Right lobe of liver (tissue), 6 donors: ENCODE measurements at regions not wholly inside any gene's neighbourhood (a gene's known extent, or its start where the extent isn't known, plus 50 kb on each side); places are given as distances from the start of the nearest gene placed in this dataset.

ENCODE experiments used
- ATAC-seq, 4 donors: fragments of 200-7000 bp; cut with Tn5 transposase; one replicate each; pipeline ENCODE4 v1.9.1; 2020; ENCODE audit warnings: mild to moderate bottlenecking in 4 of 4, moderate library complexity in 4 of 4
- DNase-seq, 3 donors: peaks; one replicate each; pipeline ENCODE4 v3.0.0-alpha.2; 2020
- H3K27ac ChIP-seq, 3 donors: fragments of 200-600 bp; one replicate each; pipeline ENCODE4 v1.8.0; 2022
- H3K27me3 ChIP-seq, 2 donors: fragments of 200-600 bp; one replicate each; pipeline ENCODE4 v1.8.0; 2022
- H3K36me3 ChIP-seq, 4 donors: fragments of 200-600 bp; sonication (generic) in 1 of 4; one replicate each; pipeline versions ENCODE4 v1.5.1 to v1.8.0; 2017 to 2022; ENCODE audit warnings: control low read depth in 1 of 4
- H3K4me1 ChIP-seq, 4 donors: fragments of 200-600 bp; sonication (generic) in 1 of 4; one replicate each; pipeline versions ENCODE4 v1.5.1 to v1.8.0; 2017 to 2022; ENCODE audit warnings: control low read depth in 1 of 4
- H3K4me3 ChIP-seq, 3 donors: fragments of 200-600 bp; one replicate each; pipeline ENCODE4 v1.8.0; 2022
- H3K9me3 ChIP-seq, 4 donors: fragments of 200-600 bp; sonication (generic) in 1 of 4; one replicate each; pipeline versions ENCODE4 v1.5.1 to v1.8.0; 2017 to 2022; ENCODE audit warnings: control low read depth in 1 of 4
- POLR2A ChIP-seq: fragments of 450-650 bp; IDR thresholded peaks from one replicate; pipeline ENCODE4 v1.6.1; 2017; ENCODE audit warnings: antibody characterized with exemption, mild to moderate bottlenecking
- WGBS: methylation state at CpG from one replicate; pipeline ENCODE4 v1.1.6; 2018; ENCODE audit warnings: low coverage, low lambda C conversion rate; ENCODE audit not compliant: insufficient coverage; ENCODE audit errors: missing lambda C conversion rate; 5-methylcytosine and 5-hydroxymethylcytosine counted together
- intact Hi-C, 2 donors: fragments of 100-400 bp; cut with DNase I; formaldehyde crosslinking; loops; one replicate each; pipeline versions ENCODE4 v1.11.2 to v1.14.1; 2022
- TF ChIP-seq, protein P1 (sequence below), 4 donors: fragments of 200-600 bp in 3 of 4; fragments of 450-650 bp in 1 of 4; IDR thresholded peaks; one replicate each; pipeline versions ENCODE4 v1.5.1 to v1.8.0; 2016 to 2022; ENCODE audit warnings: antibody characterized with exemption in 4 of 4, mild to moderate bottlenecking in 2 of 4
- donor health status: DM: no; HTN: yes; CAD: no.
- donor health status: DM: no; HTN: no; CAD: no.
- donor health status: DM: no; HTN: no; CAD: no.
- donor health status: DM: no; HTN: yes; CAD: no.
- donor health status: DM: no; HTN: yes; CAD: no.

DNA sequence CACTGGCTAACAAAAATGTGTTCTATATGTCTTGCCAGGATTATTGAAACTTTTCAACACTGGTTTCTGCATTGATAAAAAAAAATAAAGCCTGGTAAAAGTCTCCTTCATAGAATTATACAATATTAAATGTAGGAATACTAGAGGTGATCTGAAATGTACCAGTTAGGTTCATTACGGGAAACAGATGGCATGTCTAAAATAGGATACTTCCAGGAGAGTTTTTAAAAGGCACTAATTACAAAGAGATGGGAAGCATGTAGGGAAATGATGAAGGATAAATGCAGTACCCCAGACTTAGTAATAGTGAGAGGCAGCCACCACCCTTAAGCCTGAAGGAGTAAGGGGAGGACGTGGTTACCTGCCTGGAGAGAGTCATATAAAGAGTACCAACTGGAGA lies 107.0 kb upstream of the NPSR1 start:
- no peak overlapping the region for H3K4me3 ChIP-seq
- H3K27ac ChIP-seq: no peak overlapping the region
- DNase-seq (no peak), ATAC-seq (no peak)
- no peaks in the 10 kb centered on the region for H3K36me3 ChIP-seq
- TF ChIP-seq, protein P1, sequence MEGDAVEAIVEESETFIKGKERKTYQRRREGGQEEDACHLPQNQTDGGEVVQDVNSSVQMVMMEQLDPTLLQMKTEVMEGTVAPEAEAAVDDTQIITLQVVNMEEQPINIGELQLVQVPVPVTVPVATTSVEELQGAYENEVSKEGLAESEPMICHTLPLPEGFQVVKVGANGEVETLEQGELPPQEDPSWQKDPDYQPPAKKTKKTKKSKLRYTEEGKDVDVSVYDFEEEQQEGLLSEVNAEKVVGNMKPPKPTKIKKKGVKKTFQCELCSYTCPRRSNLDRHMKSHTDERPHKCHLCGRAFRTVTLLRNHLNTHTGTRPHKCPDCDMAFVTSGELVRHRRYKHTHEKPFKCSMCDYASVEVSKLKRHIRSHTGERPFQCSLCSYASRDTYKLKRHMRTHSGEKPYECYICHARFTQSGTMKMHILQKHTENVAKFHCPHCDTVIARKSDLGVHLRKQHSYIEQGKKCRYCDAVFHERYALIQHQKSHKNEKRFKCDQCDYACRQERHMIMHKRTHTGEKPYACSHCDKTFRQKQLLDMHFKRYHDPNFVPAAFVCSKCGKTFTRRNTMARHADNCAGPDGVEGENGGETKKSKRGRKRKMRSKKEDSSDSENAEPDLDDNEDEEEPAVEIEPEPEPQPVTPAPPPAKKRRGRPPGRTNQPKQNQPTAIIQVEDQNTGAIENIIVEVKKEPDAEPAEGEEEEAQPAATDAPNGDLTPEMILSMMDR (IDR thresholded peaks at IDR 0.05): no peak
- no peak for TF ChIP-seq POLR2A
- WGBS: 69% methylated on average over 2 of the region's 2 CpGs
- H3K9me3 ChIP-seq: no peaks in the 10 kb centered on the region
- intact Hi-C loops: no loop called here
- no peaks in the 10 kb centered on the region for H3K4me1 ChIP-seq
- no peaks in the 10 kb centered on the region for H3K27me3 ChIP-seq

GRCh38 chr7:34552502-34552901 lies 105.5 kb upstream of the NPSR1 start:
- Histone ChIP-seq H3K27ac (no peak overlapping the region), H3K4me1 (no peaks in the 10 kb centered on the region), H3K4me3 (no peak overlapping the region), H3K9me3 (no peaks in the 10 kb centered on the region), H3K36me3 (no peaks in the 10 kb centered on the region), H3K27me3 (no peaks in the 10 kb centered on the region)
- ATAC-seq: peak in 1 of 4 donors; percentile 24
- no peak for TF ChIP-seq POLR2A
- DNase-seq: no peak
- WGBS: no CpG with 5 or more reads among the region's 5 CpGs
- intact Hi-C loops: no loop called here

DNA sequence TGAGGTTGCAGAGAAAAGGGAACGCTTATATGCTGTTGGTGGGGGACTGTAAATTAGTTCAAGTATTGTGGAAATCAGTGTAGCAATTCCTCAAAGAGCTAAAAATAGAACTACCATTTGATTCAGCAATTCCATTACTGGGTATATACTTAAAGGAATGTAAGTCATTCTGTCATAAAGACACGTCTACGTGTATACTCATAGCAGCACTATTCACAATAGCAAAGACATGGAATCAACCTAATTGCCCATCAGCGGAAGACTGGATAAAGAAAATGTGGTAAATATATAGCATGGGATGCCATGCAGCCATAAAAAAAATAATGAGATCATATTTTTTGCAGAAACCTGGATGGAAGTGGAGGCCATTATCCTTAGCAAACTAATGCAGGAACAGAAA lies 100.0 kb upstream of the NPSR1 start:
- ATAC-seq (no peak), DNase-seq (no peak)
- Histone ChIP-seq H3K36me3 (no peaks in the 10 kb centered on the region), H3K9me3 (no peaks in the 10 kb centered on the region), H3K27me3 (no peaks in the 10 kb centered on the region), H3K27ac (no peak overlapping the region), H3K4me3 (no peak overlapping the region), H3K4me1 (no peaks in the 10 kb centered on the region)
- TF ChIP-seq, protein P1 (IDR thresholded peaks at IDR 0.05): no peak
- no peak for TF ChIP-seq POLR2A
- intact Hi-C loops: no loop called here
- 69% methylated on average over 4 of the region's 4 CpGs for WGBS

GRCh38 chr7:34564091-34564490 lies 93.9 kb upstream of the NPSR1 start:
- Histone ChIP-seq H3K4me3 (no peak overlapping the region), H3K4me1 (no peaks in the 10 kb centered on the region), H3K36me3 (no peaks in the 10 kb centered on the region), H3K27me3 (no peaks in the 10 kb centered on the region), H3K27ac (no peak overlapping the region), H3K9me3 (no peaks in the 10 kb centered on the region)
- no peak for TF ChIP-seq POLR2A
- TF ChIP-seq, protein P1 (IDR thresholded peaks at IDR 0.05): no peak
- 49% methylated on average over 4 of the region's 7 CpGs for WGBS
- DNase-seq (no peak), ATAC-seq (no peak)
- intact Hi-C loops: no loop called here

DNA sequence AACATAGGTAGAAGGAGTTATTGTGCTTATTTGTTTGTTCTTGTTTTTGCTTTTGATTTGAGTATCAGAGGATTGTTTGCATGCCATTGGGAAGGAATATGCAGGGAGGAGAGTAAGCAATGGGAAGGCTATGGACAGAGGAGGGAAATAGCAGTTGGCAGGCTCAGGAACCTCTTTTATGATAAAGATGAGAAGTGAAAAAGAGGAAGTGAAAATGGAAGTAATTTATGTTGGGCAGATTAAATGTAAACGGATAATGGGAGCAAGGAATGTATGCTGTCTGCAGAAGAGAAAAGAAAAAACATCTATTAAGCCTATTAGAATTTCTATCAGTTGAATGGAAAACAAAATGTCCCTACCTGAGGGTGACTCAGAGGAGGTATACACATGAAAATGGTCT lies 90.1 kb upstream of the NPSR1 start:
- H3K36me3 ChIP-seq: no peaks in the 10 kb centered on the region
- no peak for ATAC-seq
- intact Hi-C loops: no loop called here
- no peaks in the 10 kb centered on the region for H3K4me1 ChIP-seq
- H3K27me3 ChIP-seq: no peaks in the 10 kb centered on the region
- WGBS: 31% methylated on average over 1 of the region's 1 CpG
- DNase-seq: no peak
- H3K27ac ChIP-seq: no peak overlapping the region
- no peak overlapping the region for H3K4me3 ChIP-seq
- no peaks in the 10 kb centered on the region for H3K9me3 ChIP-seq
- no peak for TF ChIP-seq POLR2A
- TF ChIP-seq, protein P1 (IDR thresholded peaks at IDR 0.05): no peak
